C1 segment of cervical spinal cord (tissue), 14 donors: ENCODE measurements at regions not wholly inside any gene's neighbourhood (a gene's known extent, or its start where the extent isn't known, plus 50 kb on each side); places are given as distances from the start of the nearest gene placed in this dataset.
A peak's percentile ranks its signal among the peaks of the same experiment; 100 is the strongest.
"Not testable (repeated sequence)": the region's sequence is repeated elsewhere in the genome, so short reads cannot be mapped to it uniquely, and the experiment has no call there.

Source experiments
- DNase-seq, 14 donors: peaks; one replicate each; lab custom pipeline; 2025; lab: John Stamatoyannopoulos, UW

- no peak for DNase-seq
Observed at GRCh38 chr2:125707611-125708010, 948.3 kb upstream of the GYPC start.

GRCh38 chr2:125710561-125710960 is 945.4 kb upstream of the GYPC start:
- DNase-seq: no peak

- DNase-seq: no peak
Observed at GRCh38 chr2:125711075-125711474, 944.9 kb upstream of the GYPC start.

GRCh38 chr2:125713533-125713932 is 942.4 kb upstream of the GYPC start:
- no peak for DNase-seq

GRCh38 chr2:125721072-125721721 is 934.8 kb upstream of the GYPC start:
- DNase-seq: no peak

- DNase-seq: no peak
Observed at GRCh38 chr2:125730921-125731320, 925.0 kb upstream of the GYPC start.

- no peak for DNase-seq
Observed at GRCh38 chr2:125736306-125736705, 919.7 kb upstream of the GYPC start.

- DNase-seq: peak in 10 of 14 donors; percentile 0 to 48 (median 28)
Observed at GRCh38 chr2:125745514-125745913, 910.4 kb upstream of the GYPC start.

- DNase-seq: no peak
Observed at GRCh38 chr2:125746321-125747164, 909.4 kb upstream of the GYPC start.

GRCh38 chr2:125747165-125747425 is 908.9 kb upstream of the GYPC start:
- DNase-seq: no peak

GRCh38 chr2:125756431-125756830 is 899.5 kb upstream of the GYPC start:
- no peak for DNase-seq

GRCh38 chr2:125796784-125797183 is 859.2 kb upstream of the GYPC start:
- no peak for DNase-seq

GRCh38 chr2:125797192-125797591 is 858.8 kb upstream of the GYPC start:
- no peak for DNase-seq

- DNase-seq: no peak
Observed at GRCh38 chr2:125822746-125823145, 833.2 kb upstream of the GYPC start.

- not testable (repeated sequence) for DNase-seq
Observed at GRCh38 chr2:125825781-125826180, 830.2 kb upstream of the GYPC start.

GRCh38 chr2:125837128-125837527 is 818.8 kb upstream of the GYPC start:
- no peak for DNase-seq

- DNase-seq: no peak
Observed at GRCh38 chr2:125837611-125838010, 818.3 kb upstream of the GYPC start.

GRCh38 chr2:125839945-125840344 is 816.0 kb upstream of the GYPC start:
- no peak for DNase-seq

GRCh38 chr2:125842041-125842440 is 813.9 kb upstream of the GYPC start:
- DNase-seq: no peak

GRCh38 chr2:125850541-125850940 is 805.4 kb upstream of the GYPC start:
- DNase-seq: no peak

- no peak for DNase-seq
Observed at GRCh38 chr2:125852364-125852763, 803.6 kb upstream of the GYPC start.

GRCh38 chr2:125853626-125854025 is 802.3 kb upstream of the GYPC start:
- DNase-seq: no peak

- DNase-seq: no peak
Observed at GRCh38 chr2:125855204-125855603, 800.8 kb upstream of the GYPC start.
